A673 (cell line): ENCODE measurements at regions not wholly inside any gene's neighbourhood (a gene's known extent, or its start where the extent isn't known, plus 50 kb on each side); places are given as distances from the start of the nearest gene placed in this dataset.
"Not testable (repeated sequence)": the region's sequence is repeated elsewhere in the genome, so short reads cannot be mapped to it uniquely, and the experiment has no call there.

Source experiments
- BruUV-seq: library from RNA; stranded (reverse); fragments of 400-500 nt; replicated peaks from 2 replicates; lab custom pipeline; 2021; lab: Mats Ljungman, UMichigan
- CTCF ChIA-PET: fragments of 300-600 bp; sonication (Branson Sonifier 250); formaldehyde crosslinking; loops from one replicate; lab custom pipeline; 2022; ENCODE audit warnings: antibody characterized with exemption; lab: Charles Lee
- POLR2A ChIA-PET: fragments of 300-600 bp; sonication (Branson Sonifier 250); formaldehyde crosslinking; loops from one replicate; lab custom pipeline; 2022; ENCODE audit warnings: antibody characterized with exemption; ENCODE audit not compliant: low non-redundant PET; lab: Charles Lee
- DNase-seq: peaks from one replicate; pipeline ENCODE4 v3.0.0-alpha.2; 2015; ENCODE audit warnings: low spot score
- H3K27ac ChIP-seq: fragments of 200-600 bp; sonication (generic); 2 replicates; pipeline ENCODE4 v1.5.1; 2016; ENCODE audit warnings: mixed run types, low read depth, mild to moderate bottlenecking, mixed read lengths, antibody characterized with exemption, low read length; ENCODE audit not compliant: poor library complexity, severe bottlenecking
- H3K27me3 ChIP-seq: fragments of 200-600 bp; sonication (generic); replicated peaks from 2 replicates; pipeline ENCODE4 v1.6.1; 2017; ENCODE audit warnings: mixed run types, low read depth, mild to moderate bottlenecking, mixed read lengths, antibody characterized with exemption, low read length; ENCODE audit not compliant: insufficient read depth, poor library complexity
- H3K36me3 ChIP-seq: fragments of 200-600 bp; sonication (generic); 2 replicates; pipeline ENCODE4 v1.6.1; 2016; ENCODE audit warnings: mixed run types, mild to moderate bottlenecking, mixed read lengths, antibody characterized with exemption, low read length; ENCODE audit not compliant: insufficient read depth, poor library complexity, severe bottlenecking
- H3K4me1 ChIP-seq: fragments of 200-600 bp; sonication (generic); 2 replicates; pipeline ENCODE4 v1.6.1; 2017; ENCODE audit warnings: mixed run types, mild to moderate bottlenecking, mixed read lengths, antibody characterized with exemption, low read length; ENCODE audit not compliant: insufficient read depth, poor library complexity, severe bottlenecking
- H3K4me3 ChIP-seq: fragments of 200-600 bp; sonication (generic); 2 replicates; pipeline ENCODE4 v1.5.1; 2016; ENCODE audit warnings: low read depth, mixed run types, mild to moderate bottlenecking, mixed read lengths, low read length; ENCODE audit not compliant: poor library complexity, severe bottlenecking
- H3K9me3 ChIP-seq: fragments of 200-600 bp; sonication (generic); 2 replicates; pipeline ENCODE4 v1.6.1; 2016; ENCODE audit warnings: mixed run types, low read depth, mild to moderate bottlenecking, mixed read lengths, antibody characterized with exemption, low read length; ENCODE audit not compliant: poor library complexity, severe bottlenecking
- CTCF ChIP-seq: fragments of 300-800, 200-600 bp; sonication (generic); conservative IDR thresholded peaks from 2 replicates; pipeline ENCODE4 v1.5.1; 2017; ENCODE audit warnings: low read depth, mild to moderate bottlenecking, antibody characterized with exemption, low read length, moderate library complexity, mixed read lengths
- EZH2 ChIP-seq: fragments of 200-600 bp; sonication (generic); IDR thresholded peaks from 2 replicates; pipeline ENCODE4 v1.6.1; 2017; ENCODE audit warnings: borderline replicate concordance, low read depth, mild to moderate bottlenecking, mixed read lengths, antibody characterized with exemption, low read length; ENCODE audit not compliant: poor library complexity, severe bottlenecking
- intact Hi-C: fragments of 100-400 bp; cut with micrococcal nuclease; formaldehyde crosslinking; loops from one replicate; pipeline ENCODE4 v1.10.0; 2022; ENCODE audit not compliant: unreplicated experiment

- BruUV-seq: no TSS peak
- H3K4me1 ChIP-seq: no peaks in the 10 kb centered on the region
- TF ChIP-seq CTCF: no peak
- TF ChIP-seq EZH2: no peak
- H3K4me3 ChIP-seq: no peak overlapping the region
- CTCF ChIA-PET: no interaction called here
- POLR2A ChIA-PET: interaction anchor here (0.6 kb wide), 1 partner anchor 179 kb away, joined by 3 read pairs; no protein-coding TSS in a partner anchor
- H3K27ac ChIP-seq: no peak overlapping the region
- H3K36me3 ChIP-seq: no peaks in the 10 kb centered on the region
- intact Hi-C loops: no loop called here
- no peaks in the 10 kb centered on the region for H3K9me3 ChIP-seq
- H3K27me3 ChIP-seq: peaks cover 16% of the 10 kb centered on the region
- no peak for DNase-seq
Observed at GRCh38 chr14:53619691-53620231, 336.9 kb downstream of the BMP4 start.

GRCh38 chr14:53616536-53616935, 340.1 kb downstream of the BMP4 start:
- H3K4me1 ChIP-seq, POLR2A ChIA-PET, BruUV-seq, H3K9me3 ChIP-seq, CTCF ChIA-PET, H3K27me3 ChIP-seq, H3K4me3 ChIP-seq, H3K27ac ChIP-seq, intact Hi-C loops, H3K36me3 ChIP-seq, DNase-seq: not testable (repeated sequence)

GRCh38 chr14:53615252-53615651, 341.4 kb downstream of the BMP4 start:
- Histone ChIP-seq H3K36me3 (no peaks in the 10 kb centered on the region), H3K27ac (no peak overlapping the region), H3K4me1 (no peaks in the 10 kb centered on the region), H3K27me3 (peaks cover 3% of the 10 kb centered on the region), H3K4me3 (no peak overlapping the region), H3K9me3 (no peaks in the 10 kb centered on the region)
- BruUV-seq: no TSS peak
- no peak for DNase-seq
- TF ChIP-seq EZH2: no peak
- TF ChIP-seq CTCF: no peak
- CTCF ChIA-PET: no interaction called here
- intact Hi-C loops: no loop called here
- POLR2A ChIA-PET: no interaction called here
